HUDEP-2 (cell line): ENCODE measurements at regions not wholly inside any gene's neighbourhood (a gene's known extent, or its start where the extent isn't known, plus 50 kb on each side); places are given as distances from the start of the nearest gene placed in this dataset.
"Not testable (repeated sequence)": the region's sequence is repeated elsewhere in the genome, so short reads cannot be mapped to it uniquely, and the experiment has no call there.

Source experiments
- DNase-seq, 76 experiments: peaks; one replicate each; lab custom pipeline; 2025; ENCODE audit not compliant: unreplicated experiment in 76 of 76; lab: John Stamatoyannopoulos, UW

DNA sequence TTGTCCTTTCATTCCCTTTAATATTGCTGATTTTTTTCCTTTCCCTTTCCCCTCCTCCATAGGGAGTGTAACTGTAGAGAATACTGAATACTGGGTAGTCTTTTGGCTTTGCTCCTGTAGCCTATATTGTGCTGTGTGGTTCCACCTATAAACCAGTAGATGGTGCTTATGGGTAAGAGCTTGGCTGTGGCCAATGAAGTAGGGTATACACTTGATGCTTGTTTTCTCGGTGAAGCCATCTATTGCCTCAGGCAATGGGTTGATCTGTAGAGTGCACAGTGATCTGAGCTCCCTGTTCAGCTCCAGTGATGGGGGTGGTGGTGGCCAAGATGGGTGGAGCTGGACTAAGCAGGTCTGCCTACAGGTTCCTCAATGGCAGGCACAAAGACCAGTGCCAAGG is 203.3 kb upstream of the IMPG1 start:
- no peak for DNase-seq

DNA sequence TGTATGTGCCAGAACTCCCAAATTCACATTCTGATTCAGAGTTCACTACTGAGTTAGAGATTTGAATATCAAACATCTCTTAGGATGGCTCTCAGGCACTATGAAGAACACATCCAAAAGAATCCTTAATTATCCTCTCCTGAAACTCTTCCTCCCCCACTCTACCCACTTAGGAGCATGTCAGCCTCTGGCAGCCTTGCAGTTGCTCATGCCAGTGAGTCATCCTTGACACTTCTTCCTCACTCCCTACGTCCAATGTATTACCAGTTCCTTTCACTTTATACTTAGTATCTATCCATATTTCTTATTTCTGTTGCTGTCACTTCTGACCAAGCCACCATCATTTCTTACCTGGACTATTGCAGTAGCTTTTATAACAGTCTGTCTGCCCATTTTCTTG is 192.0 kb upstream of the IMPG1 start:
- DNase-seq, result no peak

DNA sequence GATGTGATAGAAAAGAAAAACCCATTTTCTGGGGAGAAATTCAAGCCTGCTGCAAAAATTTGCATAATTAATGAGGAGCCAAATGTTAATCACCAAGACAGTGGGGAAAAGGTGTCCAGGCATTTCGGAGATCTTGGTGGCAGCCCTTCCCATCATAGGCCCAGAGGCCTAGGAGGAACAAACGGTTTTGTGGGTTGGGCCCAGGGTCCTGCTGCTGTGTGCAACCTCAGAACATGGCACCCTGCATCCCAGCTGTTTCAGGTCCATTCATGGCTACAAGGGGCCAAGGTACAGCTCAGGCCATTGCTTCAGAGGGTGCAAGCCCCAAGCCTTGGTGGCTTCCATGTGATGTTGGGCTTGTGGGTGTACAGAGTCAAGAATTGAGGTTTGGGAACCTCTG is 189.8 kb upstream of the IMPG1 start:
- no peak for DNase-seq

DNA sequence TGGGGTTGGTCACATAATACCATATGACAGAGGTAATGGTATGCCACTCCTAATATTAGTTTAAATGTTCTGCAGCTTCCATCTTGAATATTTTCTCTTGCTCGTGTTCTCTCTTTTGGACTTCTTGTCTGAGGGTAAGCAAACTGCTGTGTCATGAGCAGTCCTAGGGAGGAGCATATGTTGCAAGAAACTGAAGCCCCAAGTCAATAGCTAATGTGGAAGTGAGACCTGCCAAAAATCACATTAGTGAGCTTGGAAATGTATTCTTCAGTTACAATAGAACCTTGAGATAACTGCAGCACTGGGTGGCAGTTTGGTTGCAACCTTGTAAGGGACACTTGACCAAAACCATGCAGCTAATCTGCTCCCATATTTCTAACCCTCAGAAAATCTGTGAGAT is 178.2 kb upstream of the IMPG1 start:
- no peak for DNase-seq

DNA sequence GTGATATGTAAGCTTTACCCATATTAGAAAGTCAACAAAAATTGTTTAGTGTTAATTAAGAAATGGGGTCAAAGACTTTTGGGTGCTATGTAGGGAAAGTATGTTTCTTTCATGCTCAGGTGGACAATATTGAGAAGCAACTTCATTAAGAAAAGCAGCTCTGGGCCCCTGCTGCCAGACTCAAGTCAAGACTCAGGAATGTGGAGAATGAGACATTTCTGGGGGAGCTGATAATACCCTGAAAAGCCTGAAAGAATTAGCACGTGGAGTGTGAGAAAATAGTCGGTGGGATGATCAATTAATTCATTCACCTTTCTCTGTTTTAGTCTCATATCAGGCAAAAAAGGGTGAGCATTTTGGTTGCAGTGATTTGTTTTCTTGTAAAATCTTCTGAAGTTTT is 175.1 kb upstream of the IMPG1 start:
- no peak for DNase-seq

DNA sequence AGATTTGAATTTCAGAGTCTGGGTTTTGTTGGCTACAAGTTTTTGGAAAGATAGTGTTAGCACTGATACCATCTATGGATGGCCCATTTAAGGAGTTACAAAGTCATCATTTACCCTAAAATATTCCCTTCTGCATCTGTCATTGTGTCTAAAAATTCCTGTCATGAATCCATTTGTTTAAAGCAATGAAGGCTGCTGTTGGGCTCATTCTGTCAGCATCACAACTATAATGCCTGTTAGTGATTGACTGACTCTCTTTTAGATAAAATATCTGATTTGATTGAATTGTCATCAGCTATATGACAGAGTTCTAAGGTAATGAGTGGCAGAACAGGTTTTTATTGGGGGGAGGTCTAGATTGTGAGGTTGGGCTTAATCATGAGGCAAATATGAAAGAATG is 167.6 kb upstream of the IMPG1 start:
- DNase-seq, result no peak

DNA sequence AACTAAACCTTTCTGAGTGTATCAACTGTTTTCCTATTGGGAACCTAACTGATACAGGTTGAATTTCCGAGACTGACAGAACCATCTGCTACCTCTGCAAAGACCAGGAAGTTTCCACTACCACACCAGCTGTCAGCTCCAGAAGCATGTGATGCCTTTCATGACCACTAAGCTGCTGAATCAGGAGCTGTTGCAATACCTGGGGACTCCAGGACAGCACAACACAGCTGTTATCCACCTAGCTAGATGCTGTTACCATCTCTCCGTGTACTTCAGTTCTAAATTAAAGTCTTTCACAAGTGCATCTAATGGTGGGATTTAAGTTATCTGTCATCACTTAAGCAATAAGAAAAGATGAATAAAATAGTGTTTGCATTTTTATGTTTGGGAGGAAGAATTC is 158.2 kb upstream of the IMPG1 start:
- DNase-seq, result no peak

DNA sequence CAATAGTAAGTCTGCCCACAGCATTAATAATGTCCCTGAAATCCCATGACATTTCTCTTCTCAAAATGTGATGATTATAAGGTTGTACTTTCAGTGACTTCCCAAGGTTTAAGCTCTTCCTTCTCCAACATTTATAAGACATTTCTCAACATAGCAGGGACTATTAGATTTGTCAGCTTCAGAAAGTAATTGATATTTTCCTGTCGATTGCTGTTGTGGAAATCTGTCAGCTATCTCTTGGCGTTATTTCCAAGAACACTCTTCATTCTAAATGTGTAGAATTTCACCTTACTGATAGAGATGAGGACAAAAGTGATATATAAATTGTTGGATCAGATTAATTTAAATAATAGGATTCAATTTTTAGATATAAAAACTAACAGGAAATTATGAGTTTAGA is 149.7 kb upstream of the IMPG1 start:
- DNase-seq, result no peak

DNA sequence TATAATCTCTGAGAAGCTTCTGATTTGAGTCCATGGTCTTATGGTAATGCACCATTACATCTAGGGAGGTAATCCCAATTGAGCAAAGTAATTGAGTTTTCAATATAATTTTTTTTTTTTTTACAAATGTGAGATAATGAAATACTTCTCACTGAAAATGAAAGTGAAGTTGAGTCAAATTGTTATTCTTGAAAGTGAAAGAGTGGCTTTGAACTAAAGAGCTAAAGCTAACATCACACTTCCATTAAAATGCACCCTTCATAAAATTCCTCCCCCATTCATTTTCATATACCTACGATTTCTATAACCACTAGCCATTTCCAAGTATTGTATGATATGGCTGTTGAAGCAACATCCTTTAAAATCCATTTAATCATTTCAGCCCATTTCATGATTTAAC is 149.1 kb upstream of the IMPG1 start:
- no peak for DNase-seq

DNA sequence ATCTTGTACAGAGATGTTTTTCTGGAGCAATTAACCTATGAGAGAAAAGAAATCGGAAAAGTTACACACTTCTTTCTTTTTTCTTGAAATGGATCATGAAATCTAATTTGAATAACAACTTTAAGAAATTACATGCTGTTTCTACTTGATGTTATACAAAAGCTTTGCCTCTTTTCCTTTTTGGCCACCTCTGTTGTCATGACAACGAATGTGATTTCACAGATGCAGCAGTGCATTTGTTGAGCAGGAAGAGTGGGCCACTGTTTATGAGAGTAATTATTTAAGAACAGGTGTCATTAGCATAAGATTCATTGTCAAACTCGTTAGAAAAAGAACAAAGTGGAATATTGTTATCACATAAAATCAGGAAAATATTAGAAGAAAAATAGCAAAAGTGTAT is 148.3 kb upstream of the IMPG1 start:
- no peak for DNase-seq

DNA sequence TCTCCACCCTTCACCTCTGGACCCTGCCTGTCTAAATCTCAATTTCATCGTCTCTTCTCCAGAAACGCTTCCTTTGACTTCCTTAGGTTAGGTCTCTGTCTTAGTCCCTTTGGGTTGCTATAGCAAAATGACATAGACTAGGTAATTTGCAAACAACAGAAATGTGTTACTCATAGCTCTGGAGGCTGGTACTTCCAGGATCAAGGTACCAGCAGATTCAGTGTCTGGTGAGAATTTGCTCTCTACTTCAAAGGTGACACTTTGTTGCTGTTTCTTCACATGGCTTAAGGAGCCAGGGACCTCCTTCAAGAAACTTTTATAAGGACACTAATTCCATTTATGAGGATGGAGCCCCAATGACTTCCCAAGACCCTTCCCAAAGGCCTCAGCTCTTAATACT is 145.1 kb upstream of the IMPG1 start:
- DNase-seq, result no peak

DNA sequence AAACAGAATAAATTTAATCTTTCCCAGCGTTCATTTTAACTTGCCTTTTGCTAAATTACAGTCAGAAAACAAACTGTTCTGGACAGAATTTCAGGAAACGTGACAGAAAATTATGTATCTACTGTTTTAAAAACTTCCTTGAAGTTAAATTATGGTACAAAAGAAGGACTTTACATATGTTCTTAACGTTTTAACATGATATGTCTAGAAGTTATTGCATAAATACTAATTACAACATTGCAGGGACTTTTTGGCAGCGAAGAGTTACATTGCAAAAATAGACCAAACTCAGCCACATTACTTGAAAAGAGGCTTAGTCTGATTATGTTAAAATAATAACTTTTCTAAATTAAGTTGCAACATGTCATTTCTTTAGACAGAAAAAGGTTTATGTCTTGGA is 142.1 kb upstream of the IMPG1 start:
- DNase-seq, result no peak

DNA sequence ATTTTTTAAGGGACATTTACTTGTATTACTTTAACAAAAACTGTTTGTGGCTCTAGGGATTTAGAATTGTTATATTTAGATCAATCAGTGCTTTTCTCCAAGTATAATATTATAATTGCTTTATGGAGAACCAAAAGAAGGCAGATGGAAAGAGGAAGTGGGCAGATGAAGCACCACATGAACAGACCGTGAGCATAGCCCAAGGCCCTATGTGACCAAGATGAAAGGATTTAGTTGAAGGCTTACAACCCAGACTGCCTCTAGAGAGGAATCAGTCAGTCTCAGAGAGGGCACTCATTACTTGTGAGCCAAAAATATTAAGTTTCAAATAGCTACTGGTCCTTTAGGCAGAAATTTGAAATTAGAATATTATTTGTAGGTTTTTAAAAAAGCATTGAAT is 102.3 kb upstream of the IMPG1 start:
- no peak for DNase-seq

DNA sequence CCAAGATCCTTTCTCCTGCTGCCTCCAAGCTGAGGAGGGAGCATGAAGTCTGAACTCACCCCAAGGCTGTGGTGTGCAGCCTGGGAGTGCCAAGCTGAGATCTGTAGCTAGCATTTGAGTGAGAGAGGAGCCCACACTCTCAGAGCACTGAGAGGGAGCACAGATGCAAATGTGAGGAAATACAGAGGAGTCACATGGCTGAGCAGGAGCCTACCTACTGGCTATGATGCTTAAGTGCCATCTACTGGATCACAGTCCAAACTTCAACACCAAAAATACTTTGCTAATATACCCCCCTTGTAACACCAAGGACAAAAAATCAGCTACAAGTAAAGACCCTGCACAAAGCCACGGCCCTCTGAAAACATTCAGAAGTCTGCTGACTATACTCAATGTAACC is 94.4 kb upstream of the IMPG1 start:
- DNase-seq, result peak in 3 of 76 experiments; percentile 7 to 19 (median 17)

DNA sequence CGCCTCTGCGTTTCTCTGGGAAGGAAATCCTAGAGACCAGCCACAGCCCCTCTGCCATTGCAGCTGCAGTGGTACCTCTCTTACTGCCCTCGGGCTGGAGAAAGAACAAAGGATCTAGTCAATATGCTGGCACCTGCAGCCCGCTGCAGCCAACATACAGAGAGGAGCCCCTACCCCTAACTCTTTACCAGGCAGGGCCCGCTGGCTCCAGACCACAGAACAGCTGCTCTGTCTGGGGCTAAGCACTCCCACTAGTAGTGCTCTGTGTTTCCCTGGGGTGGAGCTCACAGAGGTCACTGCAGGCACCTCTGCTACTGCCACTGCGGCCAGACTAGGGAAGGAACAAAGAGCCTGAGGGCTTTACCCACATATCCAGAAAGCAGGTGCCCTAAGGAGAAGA is 93.8 kb upstream of the IMPG1 start:
- DNase-seq, result no peak

DNA sequence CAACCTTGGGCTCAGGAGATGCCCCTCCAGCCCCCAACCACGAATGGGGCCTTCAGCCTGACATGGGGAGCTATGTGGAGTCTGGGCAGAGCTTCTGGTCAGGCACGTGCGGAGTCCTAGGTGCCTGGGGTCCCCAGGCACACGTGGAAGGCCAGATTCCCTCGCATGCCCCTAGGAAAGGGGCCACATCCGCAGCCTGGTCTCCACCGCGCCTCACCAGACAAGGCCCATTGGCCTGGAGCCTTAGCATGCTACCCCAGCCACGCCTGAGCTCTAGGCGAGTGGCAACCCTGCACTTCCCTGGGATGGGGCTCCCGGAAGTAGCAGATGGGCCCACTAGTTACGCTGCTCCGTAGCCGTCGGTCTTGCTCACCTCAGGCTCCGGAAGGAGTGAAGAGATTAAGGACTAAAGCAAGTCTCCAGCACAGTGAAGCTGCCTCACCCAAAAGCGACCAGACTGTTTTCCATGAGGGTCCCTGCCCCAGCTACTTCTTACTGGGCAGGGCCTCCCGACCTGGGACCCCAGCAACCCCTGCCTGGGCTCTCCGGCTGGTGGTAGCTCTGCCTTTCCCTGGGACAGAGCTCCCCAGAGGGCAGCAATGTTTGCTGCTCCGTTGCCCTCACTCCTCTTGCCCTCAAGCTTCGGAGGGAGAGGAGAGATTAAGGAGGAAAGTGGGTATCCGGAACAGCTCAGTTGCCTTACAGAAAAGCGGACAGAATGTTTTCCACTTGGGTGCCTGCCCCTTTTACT is 93.2 kb upstream of the IMPG1 start:
- DNase-seq, result no peak

DNA sequence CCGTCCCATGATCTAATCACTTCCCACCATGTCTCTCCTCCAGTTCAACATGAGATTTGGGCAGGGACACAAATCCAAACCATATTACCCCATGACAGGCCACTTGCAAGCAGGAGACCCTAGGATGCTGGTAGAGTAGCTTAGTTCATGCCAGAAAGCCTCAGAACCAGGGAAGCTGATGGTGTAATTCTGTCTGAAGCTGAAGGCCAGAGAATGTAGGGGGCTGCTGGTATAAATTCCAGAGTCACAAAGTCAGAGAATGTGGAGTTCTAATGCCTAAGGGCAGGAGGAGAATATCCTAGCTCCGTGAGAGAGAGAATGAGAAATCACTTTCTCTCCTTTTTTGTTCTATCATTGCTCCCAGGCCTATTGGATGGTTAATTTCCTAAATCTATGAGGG is 90.3 kb upstream of the IMPG1 start:
- no peak for DNase-seq

DNA sequence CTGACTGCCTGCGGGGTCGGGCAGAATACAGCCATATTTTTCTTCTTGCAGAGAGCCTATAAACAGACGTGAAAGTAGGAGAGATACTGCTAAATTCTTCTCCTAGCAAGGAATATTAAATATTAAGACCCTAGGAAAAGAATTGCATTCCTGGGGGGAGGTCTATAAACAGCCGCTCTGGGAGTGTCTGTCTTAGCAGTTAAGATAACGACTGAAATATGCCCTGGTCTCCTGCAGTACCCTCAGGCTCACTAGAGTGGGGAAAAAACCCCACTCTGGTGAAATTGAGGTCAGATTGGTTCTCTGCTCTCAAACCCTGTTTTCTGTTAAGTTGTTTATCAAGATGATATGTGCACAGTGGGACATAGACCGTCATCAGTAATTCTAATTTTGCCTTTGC is 85.3 kb upstream of the IMPG1 start:
- DNase-seq, result not testable (repeated sequence)

DNA sequence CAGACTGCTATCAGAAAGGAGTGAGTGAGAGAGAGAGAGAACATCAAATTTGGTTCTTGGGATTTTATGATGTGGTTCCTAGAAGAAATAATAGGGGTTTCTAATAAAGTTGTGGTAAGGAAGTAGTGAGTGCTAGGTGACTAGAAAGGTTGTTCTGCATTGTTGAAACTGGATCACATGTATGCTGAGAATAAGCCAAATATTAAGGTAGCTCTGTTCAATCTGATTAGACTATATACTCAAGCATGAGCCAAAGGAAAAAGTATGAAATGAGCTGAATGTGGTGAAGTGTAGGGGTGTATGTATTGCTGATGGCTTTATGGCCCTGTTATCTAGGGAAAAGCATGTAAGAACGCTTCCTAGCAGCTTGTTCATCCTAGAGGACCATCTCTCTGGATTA is 63.0 kb upstream of the IMPG1 start:
- DNase-seq, result no peak

DNA sequence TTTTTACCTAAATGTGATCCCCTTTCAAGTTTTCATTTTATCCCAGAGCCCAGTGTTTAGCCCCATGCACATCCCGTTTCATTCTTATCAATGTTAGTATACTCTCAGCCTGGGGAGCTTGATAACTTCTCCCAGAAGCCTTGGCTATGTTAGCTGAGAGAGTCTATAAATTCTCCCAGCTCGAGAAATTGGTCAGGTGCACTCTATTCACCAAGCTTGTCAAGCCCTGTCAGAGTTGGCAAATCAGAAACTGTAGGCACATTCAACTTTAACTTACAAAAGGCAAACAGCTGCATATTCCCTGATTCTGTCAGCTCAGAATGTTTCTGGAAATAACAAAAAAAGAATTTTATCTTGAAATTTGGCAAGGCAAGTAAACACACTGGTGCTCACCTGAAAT is 62.2 kb upstream of the IMPG1 start:
- DNase-seq, result no peak

DNA sequence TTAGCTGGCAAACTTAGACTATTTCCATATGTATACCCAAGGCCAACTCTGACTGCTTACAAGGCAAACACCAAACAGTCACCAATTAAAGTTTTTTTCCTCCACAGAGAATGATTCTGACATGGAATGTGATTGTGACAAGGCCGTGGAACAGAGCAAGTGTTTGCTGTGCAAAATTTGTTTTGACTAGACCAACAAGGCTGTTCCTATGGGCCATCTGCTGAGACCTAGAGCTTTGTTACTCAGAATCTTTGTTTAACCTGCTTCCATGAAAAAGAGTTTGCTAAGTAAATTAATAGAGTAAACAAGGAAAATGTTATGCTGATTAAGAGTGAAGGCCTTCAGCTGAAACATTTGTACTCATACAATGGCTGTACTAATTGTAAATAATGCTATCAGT is 51.6 kb upstream of the IMPG1 start:
- DNase-seq, result no peak
